ENCODE measurements at regions not wholly inside any gene's neighbourhood (a gene's known extent, or its start where the extent isn't known, plus 50 kb on each side); places are given as distances from the start of the nearest gene placed in this dataset.
"Not testable (repeated sequence)": the region's sequence is repeated elsewhere in the genome, so short reads cannot be mapped to it uniquely, and the experiment has no call there.

GRCh38 chr7:65455050-65455449, 81.4 kb downstream of the ZNF92 start:
- TF ChIP-seq CTCF (IDR thresholded peaks at IDR 0.05); REST (IDR thresholded peaks at IDR 0.05; ENCODE audit: insufficient read depth in 1 of 2, low read depth in 2 of 2, low read length in 1 of 2); POLR2AphosphoS5 (IDR thresholded peaks at IDR 0.05; ENCODE audit: low read depth, low read length); TCF7L2 (IDR thresholded peaks at IDR 0.05; ENCODE audit: low read depth, low read length): not testable (repeated sequence)
